A673 (cell line): ENCODE measurements at regions not wholly inside any gene's neighbourhood (a gene's known extent, or its start where the extent isn't known, plus 50 kb on each side); places are given as distances from the start of the nearest gene placed in this dataset.

Experiments used
- BruUV-seq: library from RNA; stranded (reverse); fragments of 400-500 nt; replicated peaks from 2 replicates; lab custom pipeline; 2021; lab: Mats Ljungman, UMichigan
- CTCF ChIA-PET: fragments of 300-600 bp; sonication (Branson Sonifier 250); formaldehyde crosslinking; loops from one replicate; lab custom pipeline; 2022; ENCODE audit warnings: antibody characterized with exemption; lab: Charles Lee
- POLR2A ChIA-PET: fragments of 300-600 bp; sonication (Branson Sonifier 250); formaldehyde crosslinking; loops from one replicate; lab custom pipeline; 2022; ENCODE audit warnings: antibody characterized with exemption; ENCODE audit not compliant: low non-redundant PET; lab: Charles Lee
- DNase-seq: peaks from one replicate; pipeline ENCODE4 v3.0.0-alpha.2; 2015; ENCODE audit warnings: low spot score
- H3K27ac ChIP-seq: fragments of 200-600 bp; sonication (generic); 2 replicates; pipeline ENCODE4 v1.5.1; 2016; ENCODE audit warnings: mixed run types, low read depth, mild to moderate bottlenecking, mixed read lengths, antibody characterized with exemption, low read length; ENCODE audit not compliant: poor library complexity, severe bottlenecking
- H3K27me3 ChIP-seq: fragments of 200-600 bp; sonication (generic); replicated peaks from 2 replicates; pipeline ENCODE4 v1.6.1; 2017; ENCODE audit warnings: mixed run types, low read depth, mild to moderate bottlenecking, mixed read lengths, antibody characterized with exemption, low read length; ENCODE audit not compliant: insufficient read depth, poor library complexity
- H3K36me3 ChIP-seq: fragments of 200-600 bp; sonication (generic); 2 replicates; pipeline ENCODE4 v1.6.1; 2016; ENCODE audit warnings: mixed run types, mild to moderate bottlenecking, mixed read lengths, antibody characterized with exemption, low read length; ENCODE audit not compliant: insufficient read depth, poor library complexity, severe bottlenecking
- H3K4me1 ChIP-seq: fragments of 200-600 bp; sonication (generic); 2 replicates; pipeline ENCODE4 v1.6.1; 2017; ENCODE audit warnings: mixed run types, mild to moderate bottlenecking, mixed read lengths, antibody characterized with exemption, low read length; ENCODE audit not compliant: insufficient read depth, poor library complexity, severe bottlenecking
- H3K4me3 ChIP-seq: fragments of 200-600 bp; sonication (generic); 2 replicates; pipeline ENCODE4 v1.5.1; 2016; ENCODE audit warnings: low read depth, mixed run types, mild to moderate bottlenecking, mixed read lengths, low read length; ENCODE audit not compliant: poor library complexity, severe bottlenecking
- H3K9me3 ChIP-seq: fragments of 200-600 bp; sonication (generic); 2 replicates; pipeline ENCODE4 v1.6.1; 2016; ENCODE audit warnings: mixed run types, low read depth, mild to moderate bottlenecking, mixed read lengths, antibody characterized with exemption, low read length; ENCODE audit not compliant: poor library complexity, severe bottlenecking
- EZH2 ChIP-seq: fragments of 200-600 bp; sonication (generic); IDR thresholded peaks from 2 replicates; pipeline ENCODE4 v1.6.1; 2017; ENCODE audit warnings: borderline replicate concordance, low read depth, mild to moderate bottlenecking, mixed read lengths, antibody characterized with exemption, low read length; ENCODE audit not compliant: poor library complexity, severe bottlenecking
- intact Hi-C: fragments of 100-400 bp; cut with micrococcal nuclease; formaldehyde crosslinking; loops from one replicate; pipeline ENCODE4 v1.10.0; 2022; ENCODE audit not compliant: unreplicated experiment
- TF ChIP-seq, protein P1 (sequence below): fragments of 300-800, 200-600 bp; sonication (generic); conservative IDR thresholded peaks from 2 replicates; pipeline ENCODE4 v1.5.1; 2017; ENCODE audit warnings: low read depth, mild to moderate bottlenecking, antibody characterized with exemption, low read length, moderate library complexity, mixed read lengths

DNA sequence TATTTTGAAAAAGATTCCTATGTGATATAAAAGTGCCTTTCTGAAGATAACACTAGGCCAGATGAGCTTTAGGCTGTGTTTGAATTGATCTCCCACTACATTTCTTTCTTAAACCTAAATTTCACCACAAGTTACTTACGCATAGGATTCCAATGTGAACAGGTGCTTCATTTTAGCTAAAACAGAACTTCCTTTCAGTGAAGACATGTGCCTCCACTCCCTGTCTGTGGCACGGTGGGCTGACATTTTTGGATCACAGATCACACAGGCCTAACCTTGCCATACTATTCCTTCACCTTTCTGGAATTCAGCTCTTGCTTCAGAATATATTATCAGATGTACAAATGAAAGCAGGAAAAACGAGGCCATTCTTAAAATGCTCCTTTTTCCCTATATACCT, 231.8 kb downstream of the SAMD5 start:
- no peak for TF ChIP-seq EZH2
- TF ChIP-seq, protein P1, sequence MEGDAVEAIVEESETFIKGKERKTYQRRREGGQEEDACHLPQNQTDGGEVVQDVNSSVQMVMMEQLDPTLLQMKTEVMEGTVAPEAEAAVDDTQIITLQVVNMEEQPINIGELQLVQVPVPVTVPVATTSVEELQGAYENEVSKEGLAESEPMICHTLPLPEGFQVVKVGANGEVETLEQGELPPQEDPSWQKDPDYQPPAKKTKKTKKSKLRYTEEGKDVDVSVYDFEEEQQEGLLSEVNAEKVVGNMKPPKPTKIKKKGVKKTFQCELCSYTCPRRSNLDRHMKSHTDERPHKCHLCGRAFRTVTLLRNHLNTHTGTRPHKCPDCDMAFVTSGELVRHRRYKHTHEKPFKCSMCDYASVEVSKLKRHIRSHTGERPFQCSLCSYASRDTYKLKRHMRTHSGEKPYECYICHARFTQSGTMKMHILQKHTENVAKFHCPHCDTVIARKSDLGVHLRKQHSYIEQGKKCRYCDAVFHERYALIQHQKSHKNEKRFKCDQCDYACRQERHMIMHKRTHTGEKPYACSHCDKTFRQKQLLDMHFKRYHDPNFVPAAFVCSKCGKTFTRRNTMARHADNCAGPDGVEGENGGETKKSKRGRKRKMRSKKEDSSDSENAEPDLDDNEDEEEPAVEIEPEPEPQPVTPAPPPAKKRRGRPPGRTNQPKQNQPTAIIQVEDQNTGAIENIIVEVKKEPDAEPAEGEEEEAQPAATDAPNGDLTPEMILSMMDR = no peak
- Histone ChIP-seq H3K9me3 (no peaks in the 10 kb centered on the region), H3K4me1 (peaks cover 6% of the 10 kb centered on the region), H3K36me3 (no peaks in the 10 kb centered on the region), H3K4me3 (no peak overlapping the region), H3K27me3 (no peaks in the 10 kb centered on the region), H3K27ac (no peak overlapping the region)
- intact Hi-C loops = no loop called here
- DNase-seq = no peak
- ChIA-PET CTCF (no interaction called here), POLR2A (no interaction called here)
- no TSS peak for BruUV-seq

DNA sequence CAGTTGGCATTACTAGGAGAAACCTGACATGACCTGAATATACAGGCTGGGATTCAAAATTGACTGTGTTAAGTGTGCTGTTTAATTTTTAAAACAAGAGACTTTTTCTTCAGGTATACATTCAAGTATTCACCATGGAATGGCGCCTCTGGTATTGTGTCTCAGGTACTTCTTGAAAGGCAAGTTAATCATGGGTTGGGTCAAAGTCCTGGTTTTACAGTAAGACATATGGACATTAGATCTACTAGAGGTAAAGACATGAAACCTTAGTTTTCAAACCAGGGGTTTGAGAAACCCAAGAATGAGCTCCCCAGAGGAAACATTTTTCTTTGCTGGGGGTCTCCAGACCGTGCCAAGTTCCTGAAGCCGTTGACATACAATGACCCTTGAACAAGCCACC, 232.4 kb downstream of the SAMD5 start:
- intact Hi-C loops = no loop called here
- H3K36me3 ChIP-seq = no peaks in the 10 kb centered on the region
- ChIA-PET CTCF (no interaction called here), POLR2A (no interaction called here)
- H3K4me1 ChIP-seq = peaks cover 6% of the 10 kb centered on the region
- H3K4me3 ChIP-seq = no peak overlapping the region
- BruUV-seq = no TSS peak
- TF ChIP-seq, protein P1 = no peak
- no peak for TF ChIP-seq EZH2
- no peak overlapping the region for H3K27ac ChIP-seq
- no peaks in the 10 kb centered on the region for H3K27me3 ChIP-seq
- DNase-seq = no peak
- H3K9me3 ChIP-seq = no peaks in the 10 kb centered on the region

DNA sequence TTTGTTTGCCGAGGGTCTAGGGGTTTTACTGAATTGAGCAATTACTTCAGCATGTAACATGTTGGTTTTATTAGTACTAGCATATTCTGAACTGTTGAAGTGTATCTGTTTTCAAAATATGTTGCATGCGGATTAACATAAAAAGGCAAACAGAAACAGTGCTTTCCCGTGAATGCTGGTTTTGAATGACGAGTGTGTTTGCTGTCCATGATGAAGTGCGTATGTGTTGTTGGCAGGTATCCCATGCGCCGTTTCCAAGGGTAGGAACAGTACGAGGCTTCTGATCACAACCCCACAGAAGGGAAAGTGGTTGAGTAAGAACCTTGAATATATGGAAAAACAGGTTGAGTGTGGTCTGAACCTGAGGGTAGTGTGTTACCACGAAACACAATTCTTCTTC, 232.9 kb downstream of the SAMD5 start:
- BruUV-seq = no TSS peak
- ChIA-PET CTCF (no interaction called here), POLR2A (no interaction called here)
- Histone ChIP-seq H3K9me3 (no peaks in the 10 kb centered on the region), H3K4me3 (no peak overlapping the region), H3K27ac (no peak overlapping the region), H3K36me3 (no peaks in the 10 kb centered on the region), H3K27me3 (no peaks in the 10 kb centered on the region), H3K4me1 (peaks cover 6% of the 10 kb centered on the region)
- DNase-seq = no peak
- intact Hi-C loops = no loop called here
- TF ChIP-seq EZH2 = no peak
- TF ChIP-seq, protein P1 = no peak
